ENCODE measurements at regions not wholly inside any gene's neighbourhood (a gene's known extent, or its start where the extent isn't known, plus 50 kb on each side); places are given as distances from the start of the nearest gene placed in this dataset.
A peak's percentile ranks its signal among the peaks of the same experiment; 100 is the strongest.

DNA sequence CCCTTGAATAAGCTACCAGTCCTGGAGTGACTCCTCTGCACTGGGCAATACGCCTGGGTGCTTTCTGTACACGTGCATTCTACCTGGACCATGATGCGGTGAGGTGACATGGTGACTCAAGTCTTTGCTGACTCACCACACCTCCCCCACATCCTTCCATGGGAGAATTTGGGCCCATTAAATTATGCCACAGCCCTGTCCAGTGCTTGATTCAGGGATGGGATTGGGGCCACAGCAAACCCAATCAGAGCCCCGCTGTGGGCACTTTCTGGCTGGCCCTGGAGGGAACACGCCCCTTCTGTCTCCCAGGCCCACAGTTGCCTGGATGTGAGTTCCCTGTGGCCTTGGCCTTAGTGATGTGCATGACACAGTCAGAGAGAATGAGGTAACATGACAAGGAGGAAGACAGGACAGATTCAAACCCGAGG is 86.9 kb downstream of the LRRC30 start:
- TF ChIP-seq ELF3 (CRISPR knock-in tag; IDR thresholded peaks at IDR 0.05): no peak
- TF ChIP-seq, protein P1, sequence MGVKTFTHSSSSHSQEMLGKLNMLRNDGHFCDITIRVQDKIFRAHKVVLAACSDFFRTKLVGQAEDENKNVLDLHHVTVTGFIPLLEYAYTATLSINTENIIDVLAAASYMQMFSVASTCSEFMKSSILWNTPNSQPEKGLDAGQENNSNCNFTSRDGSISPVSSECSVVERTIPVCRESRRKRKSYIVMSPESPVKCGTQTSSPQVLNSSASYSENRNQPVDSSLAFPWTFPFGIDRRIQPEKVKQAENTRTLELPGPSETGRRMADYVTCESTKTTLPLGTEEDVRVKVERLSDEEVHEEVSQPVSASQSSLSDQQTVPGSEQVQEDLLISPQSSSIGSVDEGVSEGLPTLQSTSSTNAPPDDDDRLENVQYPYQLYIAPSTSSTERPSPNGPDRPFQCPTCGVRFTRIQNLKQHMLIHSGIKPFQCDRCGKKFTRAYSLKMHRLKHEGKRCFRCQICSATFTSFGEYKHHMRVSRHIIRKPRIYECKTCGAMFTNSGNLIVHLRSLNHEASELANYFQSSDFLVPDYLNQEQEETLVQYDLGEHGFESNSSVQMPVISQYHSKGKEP (CRISPR knock-in tag; IDR thresholded peaks at IDR 0.05): no peak
- TF ChIP-seq FOSL2 (CRISPR knock-in tag; IDR thresholded peaks at IDR 0.05): peak; percentile 39; the same call in 1 of the 2 replicates
- Histone ChIP-seq H3K36me3 (replicated peaks in 1 of 2; ENCODE audit: control insufficient read depth in 1 of 2, insufficient read depth in 2 of 2, low read length in 2 of 2) (no peaks in the 10 kb centered on the region), H3K4me2 (ENCODE audit: low read depth, low read length) (no peak overlapping the region), H3K9ac (ENCODE audit: insufficient read depth, low read depth, low read length) (no peak overlapping the region), H4K20me1 (ENCODE audit: insufficient read depth, low read length) (no peaks in the 10 kb centered on the region), H3K79me2 (ENCODE audit: insufficient read depth, low read length) (no peaks in the 10 kb centered on the region), H2AFZ (ENCODE audit: low read length) (no peak overlapping the region), H3K27ac (ENCODE audit: extremely low read length, insufficient read depth, low read length) (no peak overlapping the region), H3K27me3 (ENCODE audit: control insufficient read depth in 1 of 2, insufficient read depth in 2 of 2, low read length in 2 of 2) (peaks cover 0 to 7% of the 10 kb centered on the region in 2 experiments; a peak in 3 of 5 replicates), H3K4me1 (ENCODE audit: insufficient read depth, low read length) (no peaks in the 10 kb centered on the region), H3K4me3 (replicated peaks in 1 of 3; ENCODE audit: insufficient read depth in 1 of 3, low read depth in 2 of 3, low read length in 3 of 3) (no peak overlapping the region), H3K9me3 (ENCODE audit: low read length) (no peaks in the 10 kb centered on the region)
- no TSS peak for BruUV-seq (replicated peaks)
- DNase-seq (ENCODE audit: low spot score) (no peak), FAIRE-seq (no peak), ATAC-seq (no peak)
- WGBS (ENCODE audit: low lambda C conversion rate): 7% methylated on average over 3 of the region's 6 CpGs
- intact Hi-C loops (cut with micrococcal nuclease; ENCODE audit: unreplicated experiment) (no loop called here), in situ Hi-C loops (cut with HindIII; ENCODE audit: extremely low pct_ligation_motif_present, low pct_unique_long_range_greater_than_20kb) (no loop called here)
- CTCF ChIA-PET (ENCODE audit: low intra/inter-chr PET ratio, low total read pairs): no interaction called here
- POLR2A ChIA-PET: no interaction called here

DNA sequence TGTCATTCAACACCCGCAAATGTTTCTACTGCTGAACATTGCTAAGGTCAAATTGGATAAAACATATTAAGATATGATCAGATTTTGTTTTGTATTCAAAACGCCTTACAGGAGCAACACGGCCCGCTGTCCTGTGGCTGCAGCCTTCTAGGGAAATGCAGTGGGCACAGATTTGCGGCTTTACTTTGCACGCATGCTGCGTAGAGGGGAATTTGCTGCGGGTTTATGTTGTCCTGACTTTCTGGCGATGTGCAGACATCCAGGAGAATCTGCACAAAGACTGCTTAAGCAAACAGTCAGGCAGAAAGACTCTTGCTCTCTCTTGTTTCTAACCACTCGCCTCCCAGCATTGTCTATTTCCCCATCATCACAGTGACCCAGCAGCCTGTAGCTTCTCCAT is 88.3 kb downstream of the LRRC30 start:
- Histone ChIP-seq H3K79me2 (ENCODE audit: insufficient read depth, low read length) (no peaks in the 10 kb centered on the region), H3K4me2 (ENCODE audit: low read depth, low read length) (no peak overlapping the region), H3K9me3 (ENCODE audit: low read length) (no peaks in the 10 kb centered on the region), H4K20me1 (ENCODE audit: insufficient read depth, low read length) (no peaks in the 10 kb centered on the region), H3K4me1 (ENCODE audit: insufficient read depth, low read length) (no peaks in the 10 kb centered on the region), H3K4me3 (replicated peaks in 1 of 3; ENCODE audit: insufficient read depth in 1 of 3, low read depth in 2 of 3, low read length in 3 of 3) (no peak overlapping the region), H3K27me3 (ENCODE audit: control insufficient read depth in 1 of 2, insufficient read depth in 2 of 2, low read length in 2 of 2) (peaks cover 0 to 7% of the 10 kb centered on the region in 2 experiments; a peak in 3 of 5 replicates), H2AFZ (ENCODE audit: low read length) (no peak overlapping the region), H3K27ac (ENCODE audit: extremely low read length, insufficient read depth, low read length) (no peak overlapping the region), H3K36me3 (replicated peaks in 1 of 2; ENCODE audit: control insufficient read depth in 1 of 2, insufficient read depth in 2 of 2, low read length in 2 of 2) (no peaks in the 10 kb centered on the region), H3K9ac (ENCODE audit: insufficient read depth, low read depth, low read length) (no peak overlapping the region)
- no peak for DNase-seq (ENCODE audit: low spot score)
- no peak for FAIRE-seq
- WGBS (ENCODE audit: low lambda C conversion rate): 49% methylated on average over 10 of the region's 10 CpGs
- in situ Hi-C loops (cut with HindIII; ENCODE audit: extremely low pct_ligation_motif_present, low pct_unique_long_range_greater_than_20kb) (no loop called here), intact Hi-C loops (cut with micrococcal nuclease; ENCODE audit: unreplicated experiment) (no loop called here)
- no peak for ATAC-seq
- BruUV-seq (replicated peaks): no TSS peak
- CTCF ChIA-PET (ENCODE audit: low intra/inter-chr PET ratio, low total read pairs): interaction anchor here (0.6 kb wide), 1 partner anchor 15 kb away, joined by 3 read pairs; no protein-coding TSS in a partner anchor
- POLR2A ChIA-PET: no interaction called here
- no peak for TF ChIP-seq NR2F6 (IDR thresholded peaks at IDR 0.05)
- TF ChIP-seq NR2F6 (CRISPR knock-in tag; IDR thresholded peaks at IDR 0.05): no peak
- TF ChIP-seq ELF1 (CRISPR knock-in tag; IDR thresholded peaks at IDR 0.05): no peak
- no peak for TF ChIP-seq FOSL2 (CRISPR knock-in tag; IDR thresholded peaks at IDR 0.05)
- no peak for TF ChIP-seq ZNF350 (CRISPR knock-in tag; IDR thresholded peaks at IDR 0.05; ENCODE audit: borderline replicate concordance, low read depth)
- no peak for TF ChIP-seq RAD51 (IDR thresholded peaks at IDR 0.05; ENCODE audit: borderline replicate concordance)
- TF ChIP-seq ZFP36L1 (CRISPR knock-in tag; IDR thresholded peaks at IDR 0.05): no peak
- no peak for TF ChIP-seq ZNF644 (CRISPR knock-in tag; IDR thresholded peaks at IDR 0.05; ENCODE audit: low read depth)
- TF ChIP-seq, protein P2, sequence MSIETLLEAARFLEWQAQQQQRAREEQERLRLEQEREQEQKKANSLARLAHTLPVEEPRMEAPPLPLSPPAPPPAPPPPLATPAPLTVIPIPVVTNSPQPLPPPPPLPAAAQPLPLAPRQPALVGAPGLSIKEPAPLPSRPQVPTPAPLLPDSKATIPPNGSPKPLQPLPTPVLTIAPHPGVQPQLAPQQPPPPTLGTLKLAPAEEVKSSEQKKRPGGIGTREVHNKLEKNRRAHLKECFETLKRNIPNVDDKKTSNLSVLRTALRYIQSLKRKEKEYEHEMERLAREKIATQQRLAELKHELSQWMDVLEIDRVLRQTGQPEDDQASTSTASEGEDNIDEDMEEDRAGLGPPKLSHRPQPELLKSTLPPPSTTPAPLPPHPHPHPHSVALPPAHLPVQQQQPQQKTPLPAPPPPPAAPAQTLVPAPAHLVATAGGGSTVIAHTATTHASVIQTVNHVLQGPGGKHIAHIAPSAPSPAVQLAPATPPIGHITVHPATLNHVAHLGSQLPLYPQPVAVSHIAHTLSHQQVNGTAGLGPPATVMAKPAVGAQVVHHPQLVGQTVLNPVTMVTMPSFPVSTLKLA (IDR thresholded peaks at IDR 0.05): no peak
- no peak for TF ChIP-seq HNF4G (IDR thresholded peaks at IDR 0.05; ENCODE audit: borderline replicate concordance, low read depth, low read length)
- TF ChIP-seq HNF4G (CRISPR knock-in tag; IDR thresholded peaks at IDR 0.05; ENCODE audit: borderline replicate concordance, low read depth): no peak
- TF ChIP-seq GABPA (IDR thresholded peaks at IDR 0.05; ENCODE audit: low read depth, low read length): no peak
- no peak for TF ChIP-seq GABPA (CRISPR knock-in tag; IDR thresholded peaks at IDR 0.05; ENCODE audit: low read depth)
- TF ChIP-seq NFIB (CRISPR knock-in tag; IDR thresholded peaks at IDR 0.05; ENCODE audit: borderline replicate concordance): no peak
